Retinal pigment epithelial cell (primary cell): ENCODE measurements at regions not wholly inside any gene's neighbourhood (a gene's known extent, or its start where the extent isn't known, plus 50 kb on each side); places are given as distances from the start of the nearest gene placed in this dataset.
"Not testable (repeated sequence)": the region's sequence is repeated elsewhere in the genome, so short reads cannot be mapped to it uniquely, and the experiment has no call there.

Experiments
- DNase-seq: peaks from one replicate; pipeline ENCODE4 v3.0.0-alpha.2; 2010; ENCODE audit warnings: low read depth
- H3K4me3 ChIP-seq: 2 replicates; pipeline ENCODE4 v1.5.1; 2011; ENCODE audit warnings: mild to moderate bottlenecking, low read length, control low read depth, moderate library complexity
- TF ChIP-seq, protein P1 (sequence below): conservative IDR thresholded peaks from 2 replicates; pipeline ENCODE4 v1.5.1; 2011; ENCODE audit warnings: low read depth, low read length, control low read depth, inconsistent platforms

DNA sequence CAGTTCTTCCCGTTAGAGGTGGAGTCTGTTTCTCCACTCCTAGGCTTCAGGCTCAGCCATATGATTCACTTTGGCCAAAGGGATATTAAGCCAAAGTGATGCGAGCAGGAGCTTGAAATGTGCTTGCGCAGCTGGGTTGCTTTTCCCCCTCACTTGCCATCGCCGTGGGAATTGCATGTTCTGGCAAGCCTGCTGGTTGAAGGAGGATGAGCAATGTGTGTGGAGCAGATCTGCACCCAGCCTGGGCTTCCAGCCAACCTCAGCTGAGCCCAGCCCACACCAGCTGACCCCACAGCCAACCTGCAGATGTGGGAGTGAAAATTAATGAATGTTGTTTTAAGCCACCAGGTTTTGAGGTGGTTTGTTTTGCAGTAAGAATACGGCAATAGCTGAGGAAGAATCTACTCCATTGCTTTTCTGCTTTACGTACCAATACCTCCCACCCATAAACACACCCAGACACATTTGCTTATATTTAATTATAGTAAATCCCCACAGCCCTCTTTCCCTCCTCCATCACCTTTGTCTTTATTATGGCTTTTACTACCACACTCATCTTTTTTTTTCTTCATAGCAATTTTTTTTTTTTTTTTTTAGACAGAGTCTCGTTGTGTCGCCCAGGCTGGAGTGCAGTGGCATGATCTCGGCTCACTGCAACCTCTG is 132.8 kb upstream of the FUNDC1 start:
- peak; percentile 72 for DNase-seq
- TF ChIP-seq, protein P1, sequence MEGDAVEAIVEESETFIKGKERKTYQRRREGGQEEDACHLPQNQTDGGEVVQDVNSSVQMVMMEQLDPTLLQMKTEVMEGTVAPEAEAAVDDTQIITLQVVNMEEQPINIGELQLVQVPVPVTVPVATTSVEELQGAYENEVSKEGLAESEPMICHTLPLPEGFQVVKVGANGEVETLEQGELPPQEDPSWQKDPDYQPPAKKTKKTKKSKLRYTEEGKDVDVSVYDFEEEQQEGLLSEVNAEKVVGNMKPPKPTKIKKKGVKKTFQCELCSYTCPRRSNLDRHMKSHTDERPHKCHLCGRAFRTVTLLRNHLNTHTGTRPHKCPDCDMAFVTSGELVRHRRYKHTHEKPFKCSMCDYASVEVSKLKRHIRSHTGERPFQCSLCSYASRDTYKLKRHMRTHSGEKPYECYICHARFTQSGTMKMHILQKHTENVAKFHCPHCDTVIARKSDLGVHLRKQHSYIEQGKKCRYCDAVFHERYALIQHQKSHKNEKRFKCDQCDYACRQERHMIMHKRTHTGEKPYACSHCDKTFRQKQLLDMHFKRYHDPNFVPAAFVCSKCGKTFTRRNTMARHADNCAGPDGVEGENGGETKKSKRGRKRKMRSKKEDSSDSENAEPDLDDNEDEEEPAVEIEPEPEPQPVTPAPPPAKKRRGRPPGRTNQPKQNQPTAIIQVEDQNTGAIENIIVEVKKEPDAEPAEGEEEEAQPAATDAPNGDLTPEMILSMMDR: no peak
- H3K4me3 ChIP-seq: no peak overlapping the region

GRCh38 chrX:44674906-44675305 is 132.2 kb upstream of the FUNDC1 start:
- H3K4me3 ChIP-seq: no peak overlapping the region
- DNase-seq: no peak
- TF ChIP-seq, protein P1: no peak

DNA sequence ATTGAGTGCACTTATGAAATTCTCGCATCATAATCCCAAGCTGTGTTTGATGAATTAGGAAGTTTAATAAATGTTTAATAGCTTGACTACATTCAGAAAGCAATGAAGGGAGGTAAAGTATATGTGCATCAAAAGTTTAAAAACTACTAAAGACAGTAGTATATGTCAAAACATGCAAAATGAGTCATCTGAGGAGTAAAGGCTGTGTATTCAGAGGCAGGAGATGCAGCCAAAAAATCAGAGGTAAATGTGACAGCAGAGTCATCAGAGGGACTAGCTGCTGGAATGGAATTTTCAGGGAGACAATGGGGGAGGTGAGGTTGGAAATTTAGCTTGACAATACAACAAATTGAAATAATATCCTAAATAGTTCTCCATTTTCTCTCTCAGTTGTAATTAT is 127.0 kb upstream of the FUNDC1 start:
- H3K4me3 ChIP-seq: no peak overlapping the region
- no peak for DNase-seq
- TF ChIP-seq, protein P1: no peak

GRCh38 chrX:44667771-44668170 is 125.1 kb upstream of the FUNDC1 start:
- no peak overlapping the region for H3K4me3 ChIP-seq
- DNase-seq: peak; percentile 2
- TF ChIP-seq, protein P1: no peak

DNA sequence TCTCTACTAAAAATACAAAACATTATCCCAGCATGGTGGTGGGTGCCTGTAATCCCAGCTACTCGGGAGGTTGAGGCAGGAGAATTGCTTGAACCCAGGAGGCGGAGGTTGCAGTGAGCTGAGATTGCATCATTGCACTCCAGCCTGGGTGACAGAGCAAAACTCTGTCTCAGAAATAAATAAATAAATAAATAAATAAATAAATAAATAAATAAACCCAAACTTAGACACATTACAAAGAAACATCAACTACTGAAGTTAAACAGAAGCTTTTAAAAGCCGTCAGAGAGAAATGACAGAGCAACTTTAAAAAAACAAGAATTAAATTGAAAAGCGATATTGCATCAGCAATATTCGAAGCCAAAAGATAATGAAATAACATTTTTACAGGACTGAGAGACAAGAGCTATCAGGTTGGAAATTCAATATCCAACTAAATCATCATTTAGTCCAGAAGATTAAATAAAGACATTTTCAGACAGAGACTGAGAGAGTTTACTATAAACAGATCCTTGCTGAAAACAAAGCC is 115.1 kb upstream of the FUNDC1 start:
- DNase-seq, H3K4me3 ChIP-seq: not testable (repeated sequence)

DNA sequence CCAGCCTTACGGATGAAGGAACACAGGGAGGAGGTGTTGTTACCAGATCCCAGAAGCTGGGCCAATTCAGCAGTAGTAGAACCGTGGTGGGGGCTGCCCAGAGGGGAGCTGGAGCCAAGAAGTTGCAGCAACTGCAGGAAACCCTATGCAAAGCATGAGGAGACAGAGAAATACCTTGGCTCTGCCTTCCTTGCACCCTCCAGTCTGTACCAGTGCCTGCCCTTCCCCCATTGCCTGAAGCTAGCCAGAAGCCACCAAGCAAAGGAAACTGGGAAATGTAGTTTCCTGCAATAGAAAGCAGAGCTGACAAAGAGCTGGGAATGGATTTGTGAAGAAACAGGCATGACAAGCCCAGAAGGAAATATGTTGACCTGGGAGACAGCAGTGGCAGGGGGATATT is 108.7 kb upstream of the FUNDC1 start:
- TF ChIP-seq, protein P1: no peak
- no peak overlapping the region for H3K4me3 ChIP-seq
- no peak for DNase-seq

- TF ChIP-seq, protein P1: no peak
- no peak for DNase-seq
- H3K4me3 ChIP-seq: no peak overlapping the region
Observed at GRCh38 chrX:44643723-44644122, 101.1 kb upstream of the FUNDC1 start.
